ENCODE measurements at regions not wholly inside any gene's neighbourhood (a gene's known extent, or its start where the extent isn't known, plus 50 kb on each side); places are given as distances from the start of the nearest gene placed in this dataset.
A peak's percentile ranks its signal among the peaks of the same experiment; 100 is the strongest.
"Not testable (repeated sequence)": the region's sequence is repeated elsewhere in the genome, so short reads cannot be mapped to it uniquely, and the experiment has no call there.

DNA sequence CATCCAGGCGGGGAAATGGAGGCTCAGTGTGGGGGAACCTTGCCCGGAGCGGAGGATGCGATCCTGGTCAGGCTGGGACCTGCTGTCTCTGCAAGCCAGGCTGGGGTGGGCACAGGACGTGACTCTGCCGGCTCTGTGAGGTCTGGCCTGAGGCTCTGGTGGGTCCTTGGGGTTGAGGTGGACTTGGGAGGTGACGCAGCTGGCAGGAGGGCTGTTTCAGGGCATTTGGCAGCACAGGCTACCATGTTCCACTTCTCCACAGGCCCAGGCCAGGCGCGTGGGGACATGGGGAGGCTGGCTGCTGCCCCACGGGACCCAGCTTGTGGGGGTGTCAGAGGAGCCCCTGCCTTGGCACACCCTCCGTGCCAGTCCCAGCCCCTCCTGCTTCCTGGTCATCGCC, 1199.7 kb downstream of the BRD1 start:
- intact Hi-C loops (cut with DNase I): no loop called here
- DNase-seq (peak in 1 of 4 donors; percentile 74), ATAC-seq (no peak)
- Histone ChIP-seq H3K9me3 (no peaks in the 10 kb centered on the region), H3K27me3 (peaks cover 0 to 34% of the 10 kb centered on the region in 2 donors), H3K36me3 (no peaks in the 10 kb centered on the region), H3K27ac (no peak overlapping the region), H3K4me3 (no peak overlapping the region), H3K4me1 (no peaks in the 10 kb centered on the region)
- TF ChIP-seq, protein P1, sequence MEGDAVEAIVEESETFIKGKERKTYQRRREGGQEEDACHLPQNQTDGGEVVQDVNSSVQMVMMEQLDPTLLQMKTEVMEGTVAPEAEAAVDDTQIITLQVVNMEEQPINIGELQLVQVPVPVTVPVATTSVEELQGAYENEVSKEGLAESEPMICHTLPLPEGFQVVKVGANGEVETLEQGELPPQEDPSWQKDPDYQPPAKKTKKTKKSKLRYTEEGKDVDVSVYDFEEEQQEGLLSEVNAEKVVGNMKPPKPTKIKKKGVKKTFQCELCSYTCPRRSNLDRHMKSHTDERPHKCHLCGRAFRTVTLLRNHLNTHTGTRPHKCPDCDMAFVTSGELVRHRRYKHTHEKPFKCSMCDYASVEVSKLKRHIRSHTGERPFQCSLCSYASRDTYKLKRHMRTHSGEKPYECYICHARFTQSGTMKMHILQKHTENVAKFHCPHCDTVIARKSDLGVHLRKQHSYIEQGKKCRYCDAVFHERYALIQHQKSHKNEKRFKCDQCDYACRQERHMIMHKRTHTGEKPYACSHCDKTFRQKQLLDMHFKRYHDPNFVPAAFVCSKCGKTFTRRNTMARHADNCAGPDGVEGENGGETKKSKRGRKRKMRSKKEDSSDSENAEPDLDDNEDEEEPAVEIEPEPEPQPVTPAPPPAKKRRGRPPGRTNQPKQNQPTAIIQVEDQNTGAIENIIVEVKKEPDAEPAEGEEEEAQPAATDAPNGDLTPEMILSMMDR (IDR thresholded peaks at IDR 0.05): no peak

DNA sequence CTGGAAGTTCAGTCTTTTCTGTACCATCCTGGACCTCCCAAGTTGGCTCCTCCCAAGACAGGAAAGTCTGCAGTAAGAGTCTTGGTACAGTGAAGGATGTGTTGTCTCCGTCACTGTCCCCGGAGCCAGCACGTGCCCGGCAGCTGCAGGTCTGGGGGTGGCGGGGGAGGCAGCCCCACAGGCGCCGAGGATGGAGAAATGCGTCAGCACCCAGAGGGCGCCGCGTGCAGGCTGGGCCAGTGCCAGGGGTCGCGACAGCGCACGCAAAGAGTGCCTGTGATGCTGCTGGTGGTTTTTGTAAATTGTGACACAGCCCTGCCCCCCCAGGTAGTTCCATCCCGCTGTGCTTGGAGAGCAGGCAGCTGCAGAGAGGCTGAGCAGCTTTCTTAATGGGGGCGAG, 1200.5 kb downstream of the BRD1 start:
- intact Hi-C loops (cut with DNase I): no loop called here
- TF ChIP-seq, protein P1 (IDR thresholded peaks at IDR 0.05): no peak
- no peak overlapping the region for H3K4me3 ChIP-seq
- H3K4me1 ChIP-seq: no peaks in the 10 kb centered on the region
- no peak for ATAC-seq
- peak in 3 of 4 donors; percentile 4 to 71 (median 14) for DNase-seq
- no peaks in the 10 kb centered on the region for H3K9me3 ChIP-seq
- no peak overlapping the region for H3K27ac ChIP-seq
- peaks cover 0 to 34% of the 10 kb centered on the region in 2 donors for H3K27me3 ChIP-seq
- H3K36me3 ChIP-seq: no peaks in the 10 kb centered on the region

DNA sequence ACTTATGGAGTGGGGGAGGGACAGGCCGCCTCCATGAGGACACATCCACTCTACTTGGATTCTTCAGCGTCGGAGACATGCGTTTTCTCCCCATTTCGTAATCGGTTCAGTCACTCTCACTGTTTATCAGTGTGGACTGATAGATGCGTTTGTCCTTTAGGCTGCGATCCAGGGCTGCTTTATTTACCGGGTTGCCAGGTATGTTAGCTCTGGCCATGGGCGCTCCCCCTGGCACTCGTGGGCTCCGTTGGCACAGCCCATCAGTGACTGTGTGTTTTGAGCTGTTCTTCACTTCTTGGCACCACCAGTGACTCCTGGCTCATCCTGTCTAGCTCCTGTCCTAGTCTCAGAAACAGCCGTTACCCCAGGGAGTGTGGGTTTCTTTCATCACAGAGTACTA, 1203.3 kb downstream of the BRD1 start:
- no peak for ATAC-seq
- intact Hi-C loops (cut with DNase I): no loop called here

DNA sequence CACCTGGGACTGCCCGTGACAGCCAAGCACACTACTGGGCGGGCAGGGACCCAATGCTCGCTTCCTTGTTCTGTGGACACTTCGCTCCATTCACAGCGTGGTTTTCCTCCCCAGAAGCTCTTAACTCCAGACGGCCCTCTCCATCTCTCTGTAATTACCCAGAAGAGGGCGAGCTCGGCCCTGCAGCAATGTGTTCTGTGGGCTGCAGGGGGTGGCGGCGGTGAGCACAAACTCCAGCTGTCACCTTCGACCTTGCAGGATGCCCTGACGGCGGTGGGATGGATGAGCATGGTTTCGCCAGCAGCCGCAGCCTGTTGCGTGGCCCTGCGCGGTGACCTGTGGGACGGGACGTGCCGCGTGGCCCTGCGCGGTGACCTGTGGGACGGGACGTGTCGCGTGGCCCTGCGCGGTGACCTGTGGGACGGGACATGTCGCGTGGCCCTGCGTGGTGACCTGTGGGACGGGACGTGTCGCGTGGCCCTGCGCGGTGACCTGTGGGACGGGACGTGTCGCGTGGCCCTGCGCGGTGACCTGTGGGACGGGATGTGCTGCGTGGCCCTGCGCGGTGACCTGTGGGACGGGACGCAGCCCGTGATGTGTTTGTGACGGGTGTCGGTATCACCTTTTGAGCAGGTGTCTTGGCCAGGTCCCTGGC, 1204.7 kb downstream of the BRD1 start:
- intact Hi-C loops (cut with DNase I): no loop called here
- no peaks in the 10 kb centered on the region for H3K36me3 ChIP-seq
- DNase-seq: peak in 1 of 4 donors; percentile 55

More for the DNA sequence above, 1203.3 kb downstream of the BRD1 start:
- no peaks in the 10 kb centered on the region for H3K9me3 ChIP-seq
- H3K4me3 ChIP-seq: no peak overlapping the region
- H3K27me3 ChIP-seq: peaks cover 0 to 15% of the 10 kb centered on the region in 2 donors
- peak in 1 of 4 donors; percentile 32 for DNase-seq
- no peaks in the 10 kb centered on the region for H3K4me1 ChIP-seq
- H3K27ac ChIP-seq: no peak overlapping the region
- H3K36me3 ChIP-seq: no peaks in the 10 kb centered on the region
- TF ChIP-seq, protein P1 (IDR thresholded peaks at IDR 0.05): no peak

DNA sequence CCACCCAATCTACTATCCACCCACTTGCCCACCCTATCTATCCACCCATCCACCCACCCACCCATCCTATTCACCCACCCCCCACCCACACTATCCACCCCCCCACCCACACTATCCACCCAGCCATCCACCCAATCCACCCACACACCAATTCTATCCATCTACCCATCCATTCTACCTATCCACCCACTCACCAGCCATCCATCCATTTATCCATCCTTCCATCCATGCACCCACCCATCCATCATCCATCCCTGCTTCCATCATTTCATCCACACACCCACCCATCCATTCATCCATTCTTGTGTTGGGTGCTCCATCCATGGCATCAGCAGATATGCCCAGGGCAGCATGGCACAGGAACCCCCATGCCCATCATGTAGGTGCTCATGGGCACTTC, 1206.6 kb downstream of the BRD1 start:
- Histone ChIP-seq H3K27ac (no peak overlapping the region), H3K27me3 (no peaks in the 10 kb centered on the region), H3K4me1 (no peaks in the 10 kb centered on the region), H3K36me3 (no peaks in the 10 kb centered on the region), H3K4me3 (no peak overlapping the region), H3K9me3 (no peaks in the 10 kb centered on the region)
- DNase-seq (no peak), ATAC-seq (no peak)
- intact Hi-C loops (cut with DNase I): no loop called here
- TF ChIP-seq, protein P1 (IDR thresholded peaks at IDR 0.05): no peak

More for the DNA sequence above, 1204.7 kb downstream of the BRD1 start:
- Histone ChIP-seq H3K9me3 (no peaks in the 10 kb centered on the region), H3K27me3 (peaks cover 0 to 10% of the 10 kb centered on the region in 2 donors), H3K4me1 (no peaks in the 10 kb centered on the region), H3K4me3 (no peak overlapping the region), H3K27ac (no peak overlapping the region)
- TF ChIP-seq, protein P1 (IDR thresholded peaks at IDR 0.05): no peak
- ATAC-seq: no peak

DNA sequence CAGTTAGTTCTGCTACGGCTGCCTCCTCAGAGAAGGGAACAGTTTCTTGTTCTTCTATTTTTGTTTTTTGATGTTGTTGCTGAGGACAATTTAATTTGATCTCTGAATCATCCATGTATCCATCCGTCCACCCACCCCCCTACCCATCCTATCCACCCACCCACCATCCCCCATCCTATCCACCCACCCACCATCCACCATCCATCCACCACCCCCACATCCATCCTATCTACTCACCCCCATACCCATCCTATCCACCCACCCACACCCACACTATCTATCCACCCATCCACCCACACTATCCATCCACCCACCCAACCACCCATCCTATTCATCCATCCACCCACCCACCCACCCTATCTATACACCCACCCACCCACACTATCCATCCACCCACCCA, 1207.2 kb downstream of the BRD1 start:
- H3K36me3 ChIP-seq; H3K9me3 ChIP-seq; ATAC-seq; H3K4me1 ChIP-seq; DNase-seq; H3K4me3 ChIP-seq; H3K27ac ChIP-seq; intact Hi-C loops (cut with DNase I); H3K27me3 ChIP-seq: not testable (repeated sequence)

Data from left lung (tissue), 4 donors.